Trophoblast cell (in vitro differentiated cells and primary cell): ENCODE measurements at regions not wholly inside any gene's neighbourhood (a gene's known extent, or its start where the extent isn't known, plus 50 kb on each side); places are given as distances from the start of the nearest gene placed in this dataset.

Experiments used
- DNase-seq, 2 donors: peaks; one replicate each; pipeline ENCODE4 v3.0.0-alpha.2; 2016
- H2AFZ ChIP-seq: 2 replicates; pipeline ENCODE4 v1.6.1; 2013; ENCODE audit warnings: low read length, moderate library complexity, mild to moderate bottlenecking; ENCODE audit not compliant: insufficient read depth, poor library complexity
- H2AK5ac ChIP-seq: 2 replicates; pipeline ENCODE4 v1.6.1; 2013; ENCODE audit warnings: mild to moderate bottlenecking, low read length
- H2BK120ac ChIP-seq: 2 replicates; pipeline ENCODE4 v1.6.1; 2013; ENCODE audit warnings: low read length, mild to moderate bottlenecking, moderate library complexity; ENCODE audit not compliant: insufficient read depth, poor library complexity
- H2BK12ac ChIP-seq: 2 replicates; pipeline ENCODE4 v1.6.1; 2013; ENCODE audit warnings: mild to moderate bottlenecking, low read length, moderate library complexity
- H2BK5ac ChIP-seq: 2 replicates; pipeline ENCODE4 v1.6.1; 2013; ENCODE audit warnings: low read length, low read depth, moderate library complexity, mild to moderate bottlenecking; ENCODE audit not compliant: poor library complexity
- H3K14ac ChIP-seq: 2 replicates; pipeline ENCODE4 v1.6.1; 2013; ENCODE audit warnings: mild to moderate bottlenecking, low read length
- H3K18ac ChIP-seq: 2 replicates; pipeline ENCODE4 v1.6.1; 2013; ENCODE audit warnings: mild to moderate bottlenecking, low read length
- H3K23ac ChIP-seq: 2 replicates; pipeline ENCODE4 v1.6.1; 2013; ENCODE audit warnings: low read length
- H3K27ac ChIP-seq: 2 replicates; pipeline ENCODE4 v1.5.1; 2013; ENCODE audit warnings: low read depth, mild to moderate bottlenecking, inconsistent platforms, low read length, moderate library complexity
- H3K27me3 ChIP-seq: 2 replicates; pipeline ENCODE4 v1.6.1; 2013; ENCODE audit warnings: inconsistent platforms, mild to moderate bottlenecking, low read length, moderate library complexity; ENCODE audit not compliant: insufficient read depth
- H3K36me3 ChIP-seq, 2 experiments: 1 replicate in 1 of 2; 2 replicates in 1 of 2; pipeline ENCODE4 v1.6.1; 2013; ENCODE audit warnings: low read length in 2 of 2, mild to moderate bottlenecking in 2 of 2, moderate library complexity in 1 of 2; ENCODE audit not compliant: insufficient read depth in 2 of 2, control insufficient read depth in 1 of 2
- H3K4ac ChIP-seq: 2 replicates; pipeline ENCODE4 v1.6.1; 2013; ENCODE audit warnings: low read depth, mild to moderate bottlenecking, low read length, moderate library complexity
- H3K4me1 ChIP-seq, 2 experiments: 1 replicate in 1 of 2; 2 replicates in 1 of 2; pipeline ENCODE4 v1.6.1; 2013; ENCODE audit warnings: low read length in 2 of 2, mild to moderate bottlenecking in 2 of 2, moderate library complexity in 1 of 2; ENCODE audit not compliant: insufficient read depth in 2 of 2, control insufficient read depth in 1 of 2
- H3K4me2 ChIP-seq: 2 replicates; pipeline ENCODE4 v1.6.1; 2013; ENCODE audit warnings: inconsistent platforms, mild to moderate bottlenecking, low read length, moderate library complexity
- H3K4me3 ChIP-seq: 2 replicates; pipeline ENCODE4 v1.5.1; 2013; ENCODE audit warnings: mild to moderate bottlenecking, low read depth, low read length, inconsistent platforms
- H3K79me1 ChIP-seq: one replicate; pipeline ENCODE4 v1.6.1; 2013; ENCODE audit warnings: low read length
- H3K79me2 ChIP-seq: 2 replicates; pipeline ENCODE4 v1.6.1; 2013; ENCODE audit warnings: low read length, mild to moderate bottlenecking; ENCODE audit not compliant: control insufficient read depth, insufficient read depth, poor library complexity
- H3K9ac ChIP-seq: 2 replicates; pipeline ENCODE4 v1.6.1; 2013; ENCODE audit warnings: mild to moderate bottlenecking, low read length
- H3K9me3 ChIP-seq: 2 replicates; pipeline ENCODE4 v1.6.1; 2013; ENCODE audit warnings: low read depth, mild to moderate bottlenecking, control low read depth, inconsistent platforms, low read length; ENCODE audit not compliant: insufficient read depth
- H4K12ac ChIP-seq: 2 replicates; pipeline ENCODE4 v1.6.1; 2013; ENCODE audit warnings: low read depth, mild to moderate bottlenecking, low read length, moderate library complexity
- H4K8ac ChIP-seq: 2 replicates; pipeline ENCODE4 v1.6.1; 2013; ENCODE audit warnings: low read depth, mild to moderate bottlenecking, low read length, moderate library complexity
- H4K91ac ChIP-seq: one replicate; pipeline ENCODE4 v1.6.1; 2013; ENCODE audit warnings: low read depth, mild to moderate bottlenecking, low read length, moderate library complexity
- WGBS: extraction: QIAGEN DNeasy Blood & Tissue Kit; methylation state at CpG from one replicate; pipeline ENCODE4 v1.1.7; 2013; ENCODE audit warnings: missing lambda C conversion rate; ENCODE audit not compliant: insufficient read length, insufficient coverage; ENCODE audit errors: extremely low coverage; 5-methylcytosine and 5-hydroxymethylcytosine counted together

DNA sequence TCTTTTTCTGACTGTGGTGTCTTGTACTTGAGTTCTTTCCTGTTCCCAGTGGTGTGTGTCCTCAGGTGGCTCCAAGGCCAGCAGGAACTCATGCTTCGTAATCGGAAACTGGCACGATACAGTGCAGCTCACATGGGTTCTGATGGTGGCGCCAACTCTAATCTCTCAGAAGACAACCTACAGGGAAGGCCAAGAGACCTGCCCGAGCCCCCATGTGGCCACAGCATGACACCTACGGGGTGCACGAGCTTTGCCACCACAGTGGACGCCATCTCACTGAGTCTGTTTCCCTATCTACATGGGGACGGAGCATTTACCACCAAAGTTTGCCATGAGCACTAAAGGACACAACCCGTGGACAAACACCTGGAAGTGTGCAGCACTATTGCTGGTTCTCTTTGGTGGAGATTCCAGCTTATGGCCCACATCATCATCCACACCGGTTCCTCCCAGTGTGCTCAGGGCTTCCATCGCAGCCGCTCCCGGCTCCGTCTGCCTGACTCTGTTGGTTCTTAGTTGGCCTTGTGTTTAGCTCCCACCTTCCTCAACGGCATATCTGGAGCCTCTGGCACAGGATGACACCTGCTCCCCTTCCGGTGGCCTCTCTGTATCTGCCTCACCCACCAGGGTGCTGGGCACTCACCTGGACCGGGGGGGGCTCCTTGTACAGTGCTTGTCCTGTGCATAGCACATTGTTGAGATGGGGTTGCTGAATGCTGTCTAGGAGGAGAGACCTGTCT is 586.6 kb upstream of the MKI67 start:
- H3K9me3 ChIP-seq = peaks cover 3% of the 10 kb centered on the region
- H3K23ac ChIP-seq = no peak overlapping the region
- no peaks in the 10 kb centered on the region for H3K79me2 ChIP-seq
- no peak overlapping the region for H3K4ac ChIP-seq
- no peak for DNase-seq
- H2AFZ ChIP-seq = peak overlapping the region; percentile 3
- no peak overlapping the region for H4K91ac ChIP-seq
- no peaks in the 10 kb centered on the region for H3K79me1 ChIP-seq
- no peak overlapping the region for H2AK5ac ChIP-seq
- no peak overlapping the region for H4K8ac ChIP-seq
- no peak overlapping the region for H3K18ac ChIP-seq
- WGBS = no CpG with 5 or more reads among the region's 18 CpGs
- no peak overlapping the region for H3K9ac ChIP-seq
- H3K4me1 ChIP-seq = no peaks in the 10 kb centered on the region
- H4K12ac ChIP-seq = no peak overlapping the region
- H3K27me3 ChIP-seq = no peaks in the 10 kb centered on the region
- H3K36me3 ChIP-seq = no peaks in the 10 kb centered on the region
- no peak overlapping the region for H3K14ac ChIP-seq
- no peak overlapping the region for H3K4me2 ChIP-seq
- H3K4me3 ChIP-seq = peak overlapping the region; percentile 12
- no peak overlapping the region for H2BK5ac ChIP-seq
- H3K27ac ChIP-seq = no peak overlapping the region
- no peak overlapping the region for H2BK12ac ChIP-seq
- H2BK120ac ChIP-seq = no peak overlapping the region

DNA sequence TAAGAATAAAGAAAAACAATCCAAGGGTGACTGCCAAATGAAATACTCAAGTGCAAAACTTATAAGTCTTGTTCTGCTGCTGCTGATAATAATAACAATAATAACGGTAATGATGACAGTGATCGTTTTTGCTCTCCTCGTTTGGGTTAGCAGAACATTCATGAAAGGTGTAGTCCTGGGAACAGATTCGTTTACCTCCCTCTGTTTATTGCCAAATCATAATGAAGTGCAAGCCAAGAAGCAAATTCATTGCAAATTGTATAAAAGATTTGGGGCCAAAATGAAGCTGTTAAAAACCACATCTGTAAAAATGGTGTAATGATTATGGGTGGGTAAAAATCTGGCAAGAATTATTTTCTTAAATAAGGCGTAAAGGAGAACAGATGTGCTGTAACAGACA is 587.2 kb upstream of the MKI67 start:
- Histone ChIP-seq H2AFZ (no peak overlapping the region), H3K9ac (no peak overlapping the region), H4K12ac (no peak overlapping the region), H3K23ac (no peak overlapping the region), H2AK5ac (no peak overlapping the region), H3K14ac (no peak overlapping the region), H3K36me3 (no peaks in the 10 kb centered on the region), H3K27ac (no peak overlapping the region), H2BK120ac (no peak overlapping the region), H3K79me2 (no peaks in the 10 kb centered on the region), H2BK12ac (no peak overlapping the region), H3K4ac (no peak overlapping the region), H3K18ac (no peak overlapping the region), H3K4me1 (no peaks in the 10 kb centered on the region), H3K4me3 (no peak overlapping the region), H3K79me1 (no peaks in the 10 kb centered on the region), H4K91ac (no peak overlapping the region), H3K4me2 (no peak overlapping the region), H3K9me3 (peaks cover 3% of the 10 kb centered on the region), H2BK5ac (no peak overlapping the region), H4K8ac (no peak overlapping the region), H3K27me3 (no peaks in the 10 kb centered on the region)
- no peak for DNase-seq
- WGBS = 100% methylated on average over 1 of the region's 5 CpGs

DNA sequence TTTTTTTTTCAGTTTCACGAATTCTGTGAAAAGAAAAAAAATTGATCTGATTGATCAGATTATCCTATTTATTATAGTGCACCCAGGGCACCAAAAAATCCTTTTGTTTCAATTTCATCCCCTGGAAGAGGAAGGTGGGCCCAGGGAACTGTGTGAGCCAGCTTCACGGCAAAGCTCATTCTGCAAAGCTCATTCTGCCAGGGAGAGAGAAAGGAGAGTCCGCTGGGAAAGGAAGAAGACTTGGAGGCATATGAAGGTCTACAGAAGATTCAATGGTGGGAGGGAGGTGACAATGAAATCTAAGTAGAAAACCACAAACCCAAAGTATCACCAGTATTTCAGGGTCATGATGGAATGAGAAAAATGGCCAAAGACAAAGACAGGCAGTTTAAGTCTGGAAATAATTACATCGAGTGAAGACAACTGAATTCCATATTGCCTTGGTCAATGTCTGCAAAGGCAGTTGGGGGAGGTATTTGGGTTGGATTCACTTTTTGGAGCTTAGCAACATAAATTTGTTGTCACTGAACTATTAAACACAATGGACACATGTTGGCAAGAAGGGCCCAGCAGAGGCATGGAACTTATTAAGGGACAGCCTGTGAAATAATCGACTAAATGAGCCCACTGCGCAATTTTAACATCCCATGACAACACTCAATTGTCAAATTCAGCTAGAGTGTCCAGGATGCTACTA is 587.8 kb upstream of the MKI67 start:
- no peak overlapping the region for H2BK5ac ChIP-seq
- no peak overlapping the region for H3K4ac ChIP-seq
- no peak overlapping the region for H2BK12ac ChIP-seq
- no peak overlapping the region for H3K9ac ChIP-seq
- no peak overlapping the region for H4K91ac ChIP-seq
- H2BK120ac ChIP-seq = no peak overlapping the region
- no peaks in the 10 kb centered on the region for H3K36me3 ChIP-seq
- H3K27me3 ChIP-seq = no peaks in the 10 kb centered on the region
- no peak for DNase-seq
- H3K4me2 ChIP-seq = no peak overlapping the region
- H3K4me1 ChIP-seq = no peaks in the 10 kb centered on the region
- no peak overlapping the region for H4K12ac ChIP-seq
- H2AK5ac ChIP-seq = no peak overlapping the region
- no peaks in the 10 kb centered on the region for H3K79me1 ChIP-seq
- H3K23ac ChIP-seq = no peak overlapping the region
- H3K79me2 ChIP-seq = no peaks in the 10 kb centered on the region
- H3K9me3 ChIP-seq = peaks cover 3% of the 10 kb centered on the region
- no peak overlapping the region for H3K18ac ChIP-seq
- no peak overlapping the region for H3K14ac ChIP-seq
- no peak overlapping the region for H3K4me3 ChIP-seq
- no peak overlapping the region for H3K27ac ChIP-seq
- H2AFZ ChIP-seq = no peak overlapping the region
- H4K8ac ChIP-seq = no peak overlapping the region
- WGBS = no CpG with 5 or more reads among the region's 6 CpGs

DNA sequence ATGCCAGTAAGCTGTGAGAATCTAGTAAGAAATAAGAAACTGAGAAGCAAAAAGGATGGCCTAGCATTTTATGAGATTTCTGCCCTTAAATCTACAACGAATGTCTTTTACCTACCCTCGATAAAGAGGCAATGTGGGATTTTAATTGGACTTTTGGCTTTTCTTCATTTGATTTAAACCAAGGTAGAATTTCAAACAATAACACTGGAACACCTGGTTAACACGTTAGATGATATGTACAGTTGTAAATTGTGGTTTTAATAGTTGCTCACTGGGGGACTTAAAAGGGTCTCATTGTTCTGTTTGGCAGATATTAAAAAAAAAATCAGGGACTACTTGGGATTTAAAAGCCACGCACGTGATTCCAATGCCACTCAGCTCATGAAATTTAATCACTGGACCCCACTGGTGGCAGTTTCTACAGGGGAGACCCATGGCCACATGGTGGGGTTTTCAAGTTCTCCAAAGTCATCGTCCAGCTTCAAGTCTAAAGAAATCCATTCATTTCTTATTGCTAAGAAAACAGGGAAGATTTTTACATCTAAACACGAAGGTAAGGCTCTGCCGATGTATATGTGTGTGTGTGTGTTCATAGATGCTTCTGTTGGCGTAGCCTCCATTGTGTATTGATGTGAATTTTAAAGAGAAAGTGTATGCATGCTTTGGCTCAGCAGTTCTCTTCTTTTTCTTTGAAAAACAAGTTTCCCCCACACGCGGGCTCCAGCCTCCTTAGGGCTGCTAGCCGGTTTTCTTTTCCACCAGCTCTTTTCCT is 588.6 kb upstream of the MKI67 start:
- H3K36me3 ChIP-seq = no peaks in the 10 kb centered on the region
- H3K18ac ChIP-seq = no peak overlapping the region
- H4K8ac ChIP-seq = no peak overlapping the region
- H3K4me2 ChIP-seq = no peak overlapping the region
- no peak overlapping the region for H2BK12ac ChIP-seq
- no peak overlapping the region for H3K4me3 ChIP-seq
- H3K23ac ChIP-seq = no peak overlapping the region
- no peak for DNase-seq
- H2BK120ac ChIP-seq = no peak overlapping the region
- no peak overlapping the region for H4K12ac ChIP-seq
- H3K9ac ChIP-seq = no peak overlapping the region
- H3K9me3 ChIP-seq = peaks cover 3% of the 10 kb centered on the region
- no CpG with 5 or more reads among the region's 12 CpGs for WGBS
- no peaks in the 10 kb centered on the region for H3K79me1 ChIP-seq
- no peaks in the 10 kb centered on the region for H3K4me1 ChIP-seq
- no peak overlapping the region for H4K91ac ChIP-seq
- no peak overlapping the region for H2AFZ ChIP-seq
- no peak overlapping the region for H3K14ac ChIP-seq
- no peaks in the 10 kb centered on the region for H3K79me2 ChIP-seq
- no peak overlapping the region for H2BK5ac ChIP-seq
- no peak overlapping the region for H3K27ac ChIP-seq
- no peak overlapping the region for H2AK5ac ChIP-seq
- H3K27me3 ChIP-seq = no peaks in the 10 kb centered on the region
- no peak overlapping the region for H3K4ac ChIP-seq
